DMS153 treated with DMSO at 0.1 percent for 48 hours (cell line): ENCODE measurements at regions not wholly inside any gene's neighbourhood (a gene's known extent, or its start where the extent isn't known, plus 50 kb on each side); places are given as distances from the start of the nearest gene placed in this dataset.

ENCODE experiments used
- DNase-seq: peaks from one replicate; lab custom pipeline; 2025; ENCODE audit not compliant: unreplicated experiment; lab: John Stamatoyannopoulos, UW

DNA sequence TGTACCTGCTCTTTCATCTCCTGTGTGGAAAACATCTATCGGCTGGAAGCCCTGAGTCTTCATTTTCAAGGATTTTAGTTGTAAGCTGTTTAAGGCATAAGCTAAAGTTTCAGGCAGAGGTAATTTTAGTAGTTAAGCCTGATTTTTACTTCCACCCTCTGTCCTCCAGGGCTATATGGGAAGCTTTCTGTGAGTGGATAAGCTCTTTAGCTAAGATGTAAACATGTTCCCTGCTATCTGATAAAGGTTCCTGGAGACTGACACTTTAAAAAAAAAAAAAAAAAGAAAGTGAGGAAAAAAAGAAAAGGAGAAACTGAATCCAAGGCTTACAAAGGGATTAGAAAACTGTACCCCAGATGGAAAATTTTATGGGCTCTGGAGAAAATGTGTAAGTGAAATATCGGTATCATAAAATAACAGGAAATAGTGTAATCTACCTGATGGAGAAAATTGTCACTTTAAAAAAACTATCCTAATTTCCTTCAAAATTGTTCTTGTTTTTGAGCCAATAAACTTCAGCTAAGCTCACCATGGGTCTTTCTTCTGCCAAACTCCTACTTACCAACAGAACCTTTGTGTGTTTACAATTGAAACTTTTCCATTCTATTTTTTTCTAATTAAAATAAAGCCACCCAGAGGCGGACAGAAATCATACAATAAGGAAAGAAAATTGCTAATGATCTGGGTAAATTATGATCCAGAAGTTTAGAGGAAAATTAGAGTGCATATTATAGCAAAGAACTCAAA, 180.5 kb downstream of the TGFB2 start:
- DNase-seq, result no peak

GRCh38 chr1:218526198-218526580, 181.1 kb downstream of the TGFB2 start:
- DNase-seq, result no peak

GRCh38 chr1:218527737-218528136, 182.6 kb downstream of the TGFB2 start:
- DNase-seq, result no peak

GRCh38 chr1:218529646-218530300, 184.6 kb downstream of the TGFB2 start:
- no peak for DNase-seq

- DNase-seq, result no peak
Measured at GRCh38 chr1:218531936-218532335, 186.8 kb downstream of the TGFB2 start.

- no peak for DNase-seq
Measured at GRCh38 chr1:218536296-218536986, 191.3 kb downstream of the TGFB2 start.

DNA sequence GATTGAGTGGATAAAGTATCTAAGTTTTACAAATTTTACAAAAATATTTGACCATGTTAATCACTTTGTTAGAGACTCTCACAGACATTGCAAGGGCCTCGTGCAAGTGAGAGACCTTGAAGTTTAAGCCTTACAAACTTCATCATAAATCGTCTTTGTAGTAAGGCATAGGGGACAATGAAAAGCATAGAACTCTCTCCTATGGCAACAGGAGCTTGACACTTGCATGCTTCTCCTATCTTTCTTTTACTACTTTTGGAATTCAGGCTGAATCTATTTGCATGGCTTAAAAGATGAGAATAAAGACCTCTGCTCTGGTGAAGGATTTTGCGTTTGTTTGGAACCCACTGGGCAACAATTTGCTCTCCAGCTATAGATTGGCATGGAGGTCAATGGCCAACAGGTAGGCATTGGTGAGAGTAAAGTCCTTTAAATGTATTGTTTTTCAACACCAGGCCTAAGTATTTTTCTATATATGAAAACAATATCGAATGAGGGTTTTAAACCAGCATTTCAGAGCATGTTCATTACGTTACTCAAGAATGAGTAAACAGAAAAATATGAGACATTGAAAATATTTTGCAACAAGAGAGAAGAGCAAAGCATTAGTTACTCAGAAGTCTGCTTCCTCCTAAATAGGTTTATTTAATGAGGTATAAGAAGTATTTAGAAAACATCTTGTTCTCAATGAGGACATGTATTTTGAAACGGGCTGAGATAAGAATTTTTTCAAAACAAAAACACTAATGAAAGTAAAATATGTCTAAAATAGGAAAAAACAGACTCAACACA, 192.2 kb downstream of the TGFB2 start:
- DNase-seq, result no peak

GRCh38 chr1:218538341-218538740, 193.2 kb downstream of the TGFB2 start:
- no peak for DNase-seq

DNA sequence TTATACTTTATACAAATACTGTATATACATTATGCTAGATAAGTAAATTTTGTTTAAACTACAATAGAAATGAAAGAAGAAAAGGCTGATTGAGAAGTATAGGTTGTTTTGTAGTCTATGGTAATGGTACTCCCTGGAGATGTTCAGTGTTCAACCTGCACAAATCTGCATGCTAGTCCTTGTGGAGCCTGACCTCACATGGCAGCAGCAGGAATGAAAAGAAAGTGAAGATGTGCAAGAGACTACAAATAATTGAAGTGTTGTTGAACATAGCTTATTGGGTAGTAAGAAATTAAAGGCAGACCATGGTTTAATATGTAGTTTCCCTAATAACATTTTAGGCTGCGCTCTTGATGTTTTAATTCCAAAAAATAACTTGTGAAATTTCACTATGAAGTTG, 201.2 kb downstream of the TGFB2 start:
- DNase-seq, result no peak

GRCh38 chr1:218547957-218548730, 203.0 kb downstream of the TGFB2 start:
- DNase-seq, result no peak

GRCh38 chr1:218548764-218549163, 203.6 kb downstream of the TGFB2 start:
- DNase-seq, result no peak

DNA sequence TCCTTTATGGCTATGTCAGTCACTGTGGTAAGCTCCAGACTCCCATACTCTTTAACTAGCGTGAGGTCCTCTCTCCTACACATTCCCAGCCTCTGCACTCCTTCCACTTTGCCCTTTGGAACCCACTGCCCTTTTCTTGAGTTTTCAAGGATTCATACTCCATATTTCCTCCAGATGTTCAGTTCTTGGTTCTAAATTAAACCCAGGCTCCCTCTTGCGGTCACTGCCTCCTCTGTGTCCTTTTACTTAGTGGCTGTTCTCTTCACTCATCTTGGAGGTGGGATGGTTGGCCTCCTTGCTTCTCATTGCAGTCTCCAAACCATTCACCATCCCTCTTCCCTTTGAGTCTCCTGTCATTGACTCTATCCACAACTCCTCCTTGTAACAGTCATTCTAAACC, 208.1 kb downstream of the TGFB2 start:
- DNase-seq, result no peak

DNA sequence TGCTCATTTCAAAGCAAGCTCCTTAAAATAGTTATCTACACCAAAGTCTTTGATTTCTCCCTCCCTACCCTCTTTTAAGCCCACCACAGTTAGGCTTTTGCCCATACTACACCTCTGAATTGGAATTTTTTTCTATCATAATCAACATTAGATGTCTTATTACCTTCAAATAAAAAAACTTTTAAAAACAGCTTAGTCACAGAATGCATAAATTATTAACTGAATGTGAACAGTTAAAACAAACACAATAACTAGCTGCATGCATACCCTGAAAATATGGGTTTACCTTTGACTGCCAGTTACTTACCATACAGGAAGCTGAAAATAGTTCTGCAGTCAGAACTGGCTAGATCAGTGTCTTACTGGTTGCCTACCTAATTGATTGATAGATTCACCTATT, 210.9 kb downstream of the TGFB2 start:
- no peak for DNase-seq

DNA sequence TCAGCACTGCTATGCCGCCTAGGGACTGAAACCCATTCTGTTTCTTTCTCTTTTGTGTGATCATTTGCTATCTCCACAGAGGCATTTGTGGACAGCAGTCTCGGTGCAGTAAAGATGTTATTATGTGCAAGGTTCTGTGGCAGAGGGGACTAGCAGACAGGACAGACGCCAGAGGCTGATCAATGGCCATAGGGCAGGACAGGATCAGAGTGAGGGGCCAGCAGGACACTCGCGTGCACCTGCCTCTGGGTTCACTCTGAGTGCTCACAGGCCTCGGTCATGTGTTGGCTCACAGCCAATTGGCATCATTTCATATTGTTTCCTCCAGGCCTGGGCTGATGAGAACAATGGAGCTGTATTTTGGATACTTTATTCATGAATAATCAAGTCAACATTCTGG, 212.6 kb downstream of the TGFB2 start:
- DNase-seq, result peak; percentile 88

DNA sequence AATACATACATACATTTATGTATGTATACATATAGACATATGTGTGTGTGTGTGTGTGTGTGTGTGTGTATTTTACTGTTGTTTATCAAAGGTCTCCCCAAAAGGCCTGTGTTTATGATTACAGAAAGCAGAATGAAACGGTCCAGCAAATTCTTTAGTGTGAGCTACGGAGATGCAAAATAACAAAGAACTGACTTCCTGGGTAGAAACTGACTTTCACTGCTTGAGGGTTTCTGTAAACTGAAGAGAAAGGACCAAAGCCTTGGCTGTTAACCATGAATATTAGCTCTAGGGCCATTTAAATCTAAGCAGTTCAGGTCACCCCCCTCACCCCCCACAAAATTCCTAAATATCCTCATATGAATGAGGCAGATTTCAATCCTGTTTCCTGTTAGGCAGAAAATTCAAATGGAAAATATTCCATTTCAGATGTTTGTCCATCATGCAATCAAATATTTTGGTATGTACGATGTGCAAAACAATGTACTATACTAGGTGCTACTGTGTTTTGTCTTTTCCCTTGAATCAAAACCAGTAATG, 213.2 kb downstream of the TGFB2 start:
- peak; percentile 48 for DNase-seq

DNA sequence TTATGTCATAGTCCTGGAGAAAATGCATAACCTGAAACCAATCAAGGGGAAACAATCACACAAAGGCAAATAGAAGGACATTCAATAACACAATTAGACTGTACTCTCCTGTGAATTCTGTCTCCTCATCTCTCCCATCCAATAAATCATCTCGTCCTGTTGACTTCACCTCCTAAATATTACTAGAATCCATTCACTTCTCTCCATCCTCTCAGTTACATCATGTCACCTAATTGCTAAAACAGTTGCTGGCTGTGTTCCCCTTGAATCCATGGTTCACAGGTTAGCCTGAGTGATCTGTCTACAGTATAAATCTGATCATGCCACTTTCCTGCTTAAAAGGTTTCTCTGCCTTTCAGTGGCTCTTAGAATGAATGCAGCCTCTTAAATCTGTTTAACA, 220.2 kb downstream of the TGFB2 start:
- DNase-seq, result peak; percentile 23

DNA sequence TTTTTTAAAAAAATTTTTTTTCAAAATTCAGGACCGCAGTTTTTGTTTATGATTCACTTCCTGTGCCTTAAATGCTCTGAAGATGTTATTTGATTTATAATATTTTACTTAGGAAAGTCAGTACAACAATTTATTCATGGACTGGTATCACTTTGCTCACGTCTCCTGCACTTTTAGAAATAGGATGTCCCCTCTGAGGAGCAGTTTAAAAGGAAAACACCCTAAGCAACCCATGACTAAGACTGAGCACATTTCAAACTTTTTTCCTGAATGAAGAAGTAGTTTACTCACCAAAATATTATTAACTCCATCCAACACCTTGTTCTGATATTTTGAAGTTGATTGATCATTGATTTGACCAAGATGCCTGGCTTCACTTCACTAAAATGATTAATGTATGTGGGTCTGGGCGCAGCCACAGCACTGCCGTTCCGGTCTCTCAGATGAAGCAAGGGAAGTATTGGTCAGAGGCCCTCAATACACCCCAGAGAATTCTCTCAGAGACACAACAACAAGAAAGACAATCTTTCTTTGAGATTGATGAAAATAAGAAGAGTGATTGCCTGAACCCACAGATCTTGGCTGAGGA, 223.9 kb downstream of the TGFB2 start:
- no peak for DNase-seq

DNA sequence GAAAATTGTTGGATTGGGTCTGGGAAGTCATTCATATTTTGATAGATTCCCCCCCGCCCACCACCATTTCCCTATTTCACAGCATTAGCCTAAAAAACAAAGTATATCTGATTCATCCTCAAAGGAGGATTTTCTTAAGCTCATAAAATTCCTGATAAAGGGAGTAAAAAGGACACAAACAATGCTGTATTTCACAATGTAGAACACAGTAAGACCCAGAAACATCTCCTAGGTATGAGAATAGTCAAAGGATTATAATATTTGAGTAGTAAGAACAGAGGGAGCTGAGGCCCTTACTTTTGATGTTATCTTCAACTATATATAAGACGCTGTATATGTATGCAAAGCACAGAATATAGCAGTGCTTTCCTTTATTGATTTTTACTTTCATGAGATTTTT, 225.3 kb downstream of the TGFB2 start:
- DNase-seq, result no peak

DNA sequence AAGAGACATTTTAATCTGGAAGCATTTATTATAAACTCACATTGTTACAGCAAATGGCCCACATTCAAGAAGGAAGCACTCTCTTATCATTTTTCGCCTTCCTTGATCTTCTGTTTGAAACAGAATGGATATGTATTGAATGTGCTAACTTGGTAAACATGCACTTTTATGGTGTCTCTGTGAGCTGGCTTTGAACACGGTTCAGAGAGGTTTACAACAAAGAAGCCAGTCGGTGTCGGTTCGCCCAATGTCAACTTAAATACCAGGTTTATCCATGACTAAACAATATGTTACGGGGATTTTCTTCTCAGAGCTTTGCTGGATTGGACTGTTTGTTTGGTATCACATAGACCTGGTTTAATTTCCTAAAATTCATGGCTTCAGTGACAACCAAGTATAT, 226.4 kb downstream of the TGFB2 start:
- no peak for DNase-seq

- no peak for DNase-seq
Measured at GRCh38 chr1:218572050-218572449, 226.9 kb downstream of the TGFB2 start.
